T-helper 9 cell (primary cell): ENCODE measurements at regions not wholly inside any gene's neighbourhood (a gene's known extent, or its start where the extent isn't known, plus 50 kb on each side); places are given as distances from the start of the nearest gene placed in this dataset.

Source experiments
- DNase-seq: peaks from one replicate; pipeline ENCODE4 v3.0.0-alpha.2; 2020

- no peak for DNase-seq
Observed at GRCh38 chr6:19424853-19425252, 412.3 kb upstream of the ID4 start.

DNA sequence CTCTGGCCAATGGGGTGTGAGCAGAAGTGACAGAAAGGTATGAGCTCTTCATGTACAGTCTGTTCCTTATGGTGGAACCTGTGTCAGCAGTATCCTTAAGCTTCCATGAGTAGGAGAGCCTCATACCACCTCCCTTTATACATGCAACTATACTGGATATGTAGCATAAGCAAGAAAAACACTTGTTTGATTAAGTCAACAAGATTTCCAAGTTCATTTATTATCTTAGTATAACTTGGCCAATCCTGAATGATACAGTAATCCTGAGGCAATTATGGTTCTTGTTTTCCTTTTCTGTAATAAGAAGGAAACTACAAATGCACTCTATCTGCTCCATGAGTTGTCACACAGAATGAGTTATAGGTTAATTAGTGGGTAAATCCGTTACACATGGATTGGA is 409.6 kb upstream of the ID4 start:
- no peak for DNase-seq

DNA sequence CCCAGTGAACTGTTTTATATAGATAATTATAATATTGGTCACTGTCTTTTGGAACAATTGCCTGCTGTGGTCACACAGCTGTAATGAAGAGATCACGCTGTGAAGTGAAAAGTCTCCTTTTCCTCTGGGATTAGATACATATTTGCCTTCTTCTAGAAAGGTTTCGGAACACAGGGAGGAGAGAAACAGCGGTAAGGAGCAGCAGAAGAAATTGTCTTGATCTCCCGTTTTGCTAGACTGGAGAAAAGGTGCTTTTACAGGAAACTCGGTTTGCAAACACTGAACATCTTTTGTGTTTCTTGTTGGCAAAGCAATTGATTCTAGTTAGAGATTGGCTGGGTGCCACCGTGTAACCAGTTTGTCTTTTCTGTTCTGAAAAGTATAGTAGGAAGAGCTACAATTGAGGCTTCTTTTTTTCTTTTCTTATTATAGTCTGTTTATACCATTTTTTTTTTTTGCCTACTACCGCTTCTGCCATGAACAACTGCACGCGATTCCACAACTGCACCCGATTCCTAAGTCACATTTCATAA is 404.1 kb upstream of the ID4 start:
- DNase-seq: no peak

DNA sequence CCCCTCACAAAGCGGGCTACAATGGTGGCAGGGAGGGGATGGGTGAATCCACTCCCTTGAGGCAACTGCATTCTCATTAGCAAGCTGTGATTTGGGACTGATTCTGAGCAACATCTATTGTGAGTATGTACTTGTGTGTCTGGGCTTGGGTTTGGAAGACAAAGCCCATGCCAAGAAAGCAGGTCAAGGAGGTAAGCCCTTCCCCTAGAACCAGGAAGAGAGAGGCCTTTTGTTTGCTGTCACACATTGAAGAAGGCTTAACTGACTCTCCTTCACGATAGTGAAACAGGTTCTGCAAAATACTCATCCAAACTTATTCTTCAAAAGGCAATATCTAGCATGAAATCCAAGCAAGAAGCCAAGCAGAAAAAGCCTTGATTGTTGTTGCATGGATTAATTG is 403.1 kb upstream of the ID4 start:
- no peak for DNase-seq

DNA sequence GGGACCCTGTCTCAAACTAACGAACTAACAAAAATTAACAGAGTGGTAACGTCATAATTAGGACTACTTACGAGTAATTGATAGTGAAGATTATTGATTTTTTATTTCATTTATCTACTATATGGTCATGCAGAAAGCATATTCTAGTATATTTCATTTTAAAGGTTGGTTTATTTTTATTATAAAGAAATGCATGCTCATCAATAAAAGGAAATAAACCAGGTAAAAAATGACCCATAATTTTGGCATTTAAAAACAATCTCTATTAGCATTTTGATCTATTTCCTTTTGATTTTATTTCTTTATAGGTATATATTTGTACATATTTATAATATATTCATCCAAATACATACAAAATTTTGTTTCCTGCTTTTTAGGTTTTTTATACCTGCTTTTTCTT is 401.4 kb upstream of the ID4 start:
- DNase-seq: no peak

- DNase-seq: no peak
Observed at GRCh38 chr6:19438566-19439353, 398.4 kb upstream of the ID4 start.

GRCh38 chr6:19440531-19440930 is 396.6 kb upstream of the ID4 start:
- no peak for DNase-seq

GRCh38 chr6:19443411-19443810 is 393.8 kb upstream of the ID4 start:
- DNase-seq: no peak

GRCh38 chr6:19444041-19444440 is 393.1 kb upstream of the ID4 start:
- DNase-seq: no peak

GRCh38 chr6:19444481-19444880 is 392.7 kb upstream of the ID4 start:
- DNase-seq: no peak

DNA sequence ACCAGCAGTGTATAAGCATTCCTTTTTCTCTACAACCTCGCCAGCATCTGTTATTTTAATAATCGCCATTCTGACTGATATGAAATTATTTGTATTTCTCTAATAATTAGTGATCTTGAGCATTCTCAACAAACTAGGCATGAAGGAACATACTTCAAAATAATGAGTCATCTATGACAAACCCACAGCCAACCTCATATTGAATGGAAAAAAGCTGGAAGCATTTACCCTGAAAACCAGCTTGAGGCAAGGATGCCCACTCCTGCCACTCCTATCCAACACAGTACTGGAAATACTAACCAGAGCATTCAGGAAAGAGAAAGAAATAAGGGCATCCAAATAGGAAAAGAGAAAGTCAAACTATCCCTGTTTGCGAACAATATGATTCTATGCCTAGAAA is 390.6 kb upstream of the ID4 start:
- no peak for DNase-seq

GRCh38 chr6:19450651-19451050 is 386.5 kb upstream of the ID4 start:
- DNase-seq: no peak

GRCh38 chr6:19452495-19452894 is 384.7 kb upstream of the ID4 start:
- DNase-seq: no peak

DNA sequence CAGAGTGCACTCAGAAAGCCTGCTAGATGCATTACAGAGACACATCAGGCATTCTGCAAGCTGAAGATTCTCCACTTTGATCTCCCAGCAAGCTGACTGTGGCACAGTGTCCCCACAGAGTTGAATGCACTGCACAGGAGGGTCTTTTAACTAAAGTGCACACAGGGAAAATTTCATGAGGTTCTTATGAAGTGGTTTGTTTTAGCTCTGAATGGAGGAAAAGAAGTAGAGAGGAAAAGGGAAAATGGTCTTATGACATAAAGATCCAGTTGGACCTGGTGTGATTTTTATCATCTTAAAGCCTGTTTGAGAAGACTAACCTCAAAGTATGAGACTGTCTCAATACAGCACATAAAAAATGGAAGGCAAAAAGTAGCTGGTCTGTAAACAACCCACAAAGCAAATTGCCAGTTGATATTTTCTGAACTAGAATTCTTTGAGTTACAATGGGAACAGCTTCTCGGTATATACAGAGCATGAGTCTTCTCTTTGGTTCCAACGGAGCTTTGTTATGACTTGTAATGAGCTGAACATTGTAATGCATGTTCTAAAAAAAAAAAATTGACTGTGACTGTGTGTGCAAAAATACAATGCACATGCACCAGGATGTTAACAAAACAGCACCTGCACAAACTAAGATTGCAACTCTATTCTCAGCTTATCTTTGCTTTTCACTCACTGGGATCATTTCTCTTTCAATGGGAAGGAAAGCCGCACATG is 383.0 kb upstream of the ID4 start:
- no peak for DNase-seq

GRCh38 chr6:19454721-19455392 is 382.3 kb upstream of the ID4 start:
- DNase-seq: no peak

DNA sequence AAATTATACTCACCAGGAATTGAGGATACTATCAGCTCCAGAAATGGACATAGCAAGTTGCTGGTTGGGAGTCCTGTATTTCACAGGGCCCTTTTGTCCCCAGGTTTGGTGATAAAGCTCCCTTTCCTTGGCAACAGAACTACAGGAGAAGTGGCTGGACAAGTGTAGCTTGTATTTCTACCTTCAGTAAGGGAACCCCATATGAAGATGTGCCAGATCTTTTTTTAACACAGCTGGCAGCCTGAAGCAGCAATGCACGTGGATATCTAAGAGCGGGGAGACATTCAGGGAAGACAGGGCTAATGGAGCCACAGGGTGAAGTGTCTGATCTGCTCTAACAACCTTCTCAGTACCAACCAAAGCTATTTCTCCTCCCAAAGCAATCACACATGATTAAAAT is 373.9 kb upstream of the ID4 start:
- no peak for DNase-seq

- DNase-seq: no peak
Observed at GRCh38 chr6:19463925-19464324, 373.2 kb upstream of the ID4 start.

DNA sequence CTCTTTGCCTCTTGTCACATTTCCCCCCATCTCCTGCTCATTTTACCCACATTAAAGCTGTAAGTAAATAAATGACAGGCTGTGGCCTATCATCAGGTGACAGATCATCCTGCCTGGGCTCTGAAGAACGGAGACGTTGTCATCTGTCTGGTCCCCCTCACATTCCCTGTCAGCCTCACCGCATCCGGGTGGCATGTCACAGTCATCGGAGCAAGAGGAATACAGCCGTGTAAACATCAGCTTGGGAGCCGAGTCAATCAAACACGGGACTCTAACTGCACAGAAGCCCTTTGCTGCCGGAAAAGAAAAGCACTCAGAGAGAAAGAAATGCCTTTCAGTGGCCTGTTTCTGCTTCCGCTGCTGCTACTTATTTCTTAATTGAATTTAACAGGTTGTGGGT is 371.9 kb upstream of the ID4 start:
- no peak for DNase-seq

GRCh38 chr6:19465760-19466159 is 371.4 kb upstream of the ID4 start:
- DNase-seq: no peak

DNA sequence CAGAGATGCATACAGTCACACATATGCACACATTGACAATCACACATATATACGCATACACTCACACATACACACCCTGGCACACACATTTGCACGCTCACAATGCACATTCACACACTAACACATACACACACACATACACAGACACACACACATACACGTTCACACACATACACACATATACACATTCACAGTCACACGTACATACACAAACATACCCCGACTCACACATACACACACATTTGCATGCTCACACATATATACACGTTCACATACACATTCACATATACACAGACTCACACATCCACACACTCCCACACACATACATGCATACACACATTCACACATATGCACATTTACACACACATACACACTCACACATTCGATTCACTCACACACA is 366.8 kb upstream of the ID4 start:
- no peak for DNase-seq

- DNase-seq: no peak
Observed at GRCh38 chr6:19472153-19472552, 365.0 kb upstream of the ID4 start.

GRCh38 chr6:19472850-19473249 is 364.3 kb upstream of the ID4 start:
- DNase-seq: no peak

DNA sequence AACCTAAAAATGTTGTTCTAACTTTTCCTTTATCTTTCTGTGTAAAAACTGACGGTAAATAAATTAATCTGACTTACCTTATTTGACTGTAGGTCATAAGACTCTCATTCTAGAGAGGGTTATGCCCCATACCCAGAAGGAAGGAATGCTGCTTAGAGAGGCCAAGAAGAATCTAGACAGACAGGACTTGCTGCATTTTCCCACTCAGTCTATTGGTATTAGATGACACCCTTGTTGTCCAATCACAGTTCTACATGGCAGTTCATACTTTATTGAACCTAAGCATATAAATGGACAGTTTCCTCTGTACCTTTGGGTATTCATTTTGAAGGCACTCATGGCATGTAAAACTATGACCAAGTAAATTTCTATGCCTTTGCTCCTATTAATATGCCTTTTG is 359.6 kb upstream of the ID4 start:
- no peak for DNase-seq

GRCh38 chr6:19478273-19478672 is 358.9 kb upstream of the ID4 start:
- no peak for DNase-seq
